Stimulated activated CD4-positive, alpha-beta T cell treated with anti-CD3 and anti-CD28 coated beads, Interleukin-4, amount 100 ng/mL, for 1 hour (primary cell): ENCODE measurements at regions not wholly inside any gene's neighbourhood (a gene's known extent, or its start where the extent isn't known, plus 50 kb on each side); places are given as distances from the start of the nearest gene placed in this dataset.
"Not testable (repeated sequence)": the region's sequence is repeated elsewhere in the genome, so short reads cannot be mapped to it uniquely, and the experiment has no call there.

Experiments used
- DNase-seq: peaks from one replicate; pipeline ENCODE4 v3.0.0-alpha.2; 2020

DNA sequence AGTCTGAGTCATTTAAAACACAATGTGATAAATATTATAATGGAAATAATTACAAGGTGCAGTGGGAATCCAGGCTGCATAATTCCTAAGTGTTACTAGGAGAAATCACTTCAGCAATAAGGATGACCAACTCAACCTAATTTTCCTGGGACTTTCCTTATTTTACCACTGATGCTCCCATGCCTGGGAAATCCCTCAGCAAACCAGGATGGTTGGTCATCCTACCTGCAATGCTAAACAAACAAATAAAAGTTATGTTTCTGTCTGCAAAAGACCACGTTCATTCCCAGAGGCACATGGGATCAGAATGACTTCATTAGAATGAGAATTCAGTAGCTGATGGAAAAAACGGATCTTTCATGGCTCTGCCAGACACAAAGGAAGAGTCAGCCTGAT is 130.8 kb upstream of the RAP1B start:
- DNase-seq: no peak

DNA sequence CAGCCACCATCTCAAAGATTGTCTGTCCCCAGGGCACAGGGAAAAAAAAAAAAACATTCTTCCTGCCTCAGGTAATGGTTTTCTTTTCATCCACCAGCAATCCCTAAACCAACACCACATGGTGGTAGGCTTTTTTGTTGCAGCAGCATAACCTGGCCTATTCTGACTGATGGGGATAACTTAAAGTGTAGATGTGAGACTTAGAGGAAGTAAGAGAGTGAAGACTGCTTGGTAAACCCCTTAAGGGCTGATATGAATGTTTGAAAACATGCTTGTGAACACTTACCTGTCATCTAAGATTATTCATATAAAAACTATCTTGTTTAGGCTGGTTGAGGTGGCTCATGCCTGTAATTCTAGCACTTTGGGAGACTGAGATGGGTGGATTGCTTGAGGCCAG is 130.2 kb upstream of the RAP1B start:
- no peak for DNase-seq

DNA sequence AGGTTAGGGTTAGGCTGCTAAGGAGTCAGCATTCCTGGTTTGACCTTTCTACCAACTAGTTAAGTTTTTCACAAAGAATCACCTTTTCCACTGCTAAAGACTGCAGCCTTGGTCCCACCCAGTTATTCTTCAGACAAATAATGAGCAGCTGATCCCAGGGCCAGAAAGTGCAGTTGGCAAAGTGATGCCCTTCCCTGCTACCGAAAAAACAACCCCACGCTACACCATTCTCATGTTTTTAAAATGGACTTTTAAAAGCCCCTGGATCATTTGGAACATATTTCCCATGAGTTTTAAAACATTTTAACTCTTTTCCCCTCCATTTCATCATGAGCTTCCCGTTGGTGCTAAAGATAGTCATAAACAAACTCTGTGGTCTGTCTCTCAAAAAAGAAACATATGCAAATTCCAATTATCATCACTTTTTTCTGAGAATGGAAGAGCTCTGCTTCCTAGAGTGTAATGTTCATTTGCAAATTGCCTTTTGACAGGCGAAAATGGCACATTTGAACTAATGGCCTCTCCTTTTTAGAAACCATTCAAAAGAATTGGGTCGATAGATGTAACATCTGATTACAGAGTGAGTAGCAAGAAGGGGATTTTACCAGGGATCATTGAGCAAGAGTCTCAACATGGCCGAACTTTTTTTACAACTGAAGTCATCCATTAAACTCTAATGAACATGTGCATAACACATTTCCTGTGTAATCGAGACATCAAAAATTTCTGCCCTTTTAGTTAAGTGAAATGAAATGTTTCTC is 129.3 kb upstream of the RAP1B start:
- DNase-seq: no peak

DNA sequence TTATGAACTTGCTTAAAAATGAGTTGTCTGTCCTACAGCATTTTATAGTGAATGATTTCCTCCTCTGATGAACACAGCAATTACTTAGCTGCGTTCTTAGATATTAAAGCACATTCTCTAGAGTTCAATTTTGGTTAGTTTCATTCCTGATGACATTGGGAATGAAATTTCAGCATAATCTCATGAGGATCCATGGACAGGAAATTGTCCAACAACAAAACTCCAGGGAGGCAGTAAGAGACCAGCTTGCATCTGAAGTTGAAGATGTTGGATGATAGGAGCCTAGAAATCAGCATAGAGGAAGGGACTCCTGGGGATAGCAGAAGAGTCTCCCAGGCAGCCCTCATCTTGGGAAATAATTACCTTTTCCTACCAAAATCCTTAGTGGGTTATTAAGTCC is 128.7 kb upstream of the RAP1B start:
- DNase-seq: no peak

DNA sequence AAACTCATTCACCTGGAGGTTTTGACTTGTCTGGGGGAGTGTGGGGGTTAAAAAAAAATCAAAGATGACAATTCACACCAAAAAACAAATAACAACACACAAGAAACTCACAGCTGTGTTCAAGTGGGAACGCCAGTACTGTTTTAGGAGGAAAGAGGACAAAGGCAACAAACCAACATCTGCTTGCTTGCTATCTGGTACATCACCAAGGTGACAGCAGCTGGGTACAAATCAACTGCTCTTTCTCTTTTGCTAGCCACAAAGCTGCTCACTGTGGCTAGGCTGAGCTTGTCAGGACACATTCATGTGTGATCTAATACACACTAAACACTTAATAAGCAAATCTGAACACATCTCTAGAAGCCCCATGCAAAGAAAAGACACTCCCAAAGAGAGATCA is 128.0 kb upstream of the RAP1B start:
- no peak for DNase-seq

DNA sequence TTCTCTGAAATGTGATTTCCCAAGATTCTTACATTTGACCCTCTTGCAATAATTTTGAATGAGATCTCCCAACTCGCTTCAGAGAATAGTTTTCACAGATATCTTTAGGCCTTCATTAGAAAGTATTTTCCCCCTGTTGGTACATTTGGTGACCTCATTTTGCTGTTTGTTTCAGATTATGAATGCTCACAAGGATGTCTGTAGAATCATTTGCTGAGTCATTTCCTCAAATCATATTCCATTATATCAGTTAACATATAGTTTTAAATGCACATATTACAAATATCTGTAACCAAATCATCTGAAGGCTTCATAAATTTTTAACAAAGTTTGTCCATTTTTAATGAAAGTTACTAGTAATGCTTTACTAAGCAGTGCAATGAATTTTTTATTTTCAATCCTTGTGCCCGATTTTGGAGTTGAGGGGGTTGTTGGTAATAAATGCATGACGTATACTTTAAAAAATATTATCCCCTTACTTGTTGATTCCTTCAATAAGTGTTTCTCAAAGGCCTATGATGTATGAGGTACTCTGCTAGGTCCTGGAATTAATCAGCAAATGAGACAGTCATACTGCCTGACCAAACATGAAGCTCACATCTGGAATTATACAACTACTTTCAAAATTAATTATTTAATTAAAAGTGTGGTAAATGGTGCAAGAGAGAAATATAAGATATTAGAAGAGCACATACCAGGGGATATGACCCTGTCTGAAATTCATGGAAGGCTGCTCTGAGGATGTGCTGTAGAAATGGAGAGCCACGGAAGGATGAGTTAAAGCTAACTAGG is 126.9 kb upstream of the RAP1B start:
- no peak for DNase-seq

DNA sequence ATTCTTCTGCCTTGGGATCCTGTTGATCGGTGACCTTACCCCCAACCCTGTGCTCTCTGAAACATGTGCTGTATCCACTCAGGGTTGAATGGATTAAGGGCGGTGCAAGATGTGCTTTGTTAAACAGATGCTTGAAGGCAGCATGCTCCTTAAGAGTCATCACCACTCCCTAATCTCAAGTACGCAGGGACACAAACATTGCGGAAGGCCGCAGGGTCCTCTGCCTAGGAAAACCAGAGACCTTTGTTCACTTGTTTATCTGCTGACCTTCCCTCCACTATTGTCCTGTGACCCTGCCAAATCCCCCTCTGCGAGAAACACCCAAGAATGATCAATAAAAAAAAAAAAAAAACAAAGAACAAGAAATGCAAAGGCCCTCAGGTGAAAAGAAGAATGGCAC is 126.1 kb upstream of the RAP1B start:
- not testable (repeated sequence) for DNase-seq

DNA sequence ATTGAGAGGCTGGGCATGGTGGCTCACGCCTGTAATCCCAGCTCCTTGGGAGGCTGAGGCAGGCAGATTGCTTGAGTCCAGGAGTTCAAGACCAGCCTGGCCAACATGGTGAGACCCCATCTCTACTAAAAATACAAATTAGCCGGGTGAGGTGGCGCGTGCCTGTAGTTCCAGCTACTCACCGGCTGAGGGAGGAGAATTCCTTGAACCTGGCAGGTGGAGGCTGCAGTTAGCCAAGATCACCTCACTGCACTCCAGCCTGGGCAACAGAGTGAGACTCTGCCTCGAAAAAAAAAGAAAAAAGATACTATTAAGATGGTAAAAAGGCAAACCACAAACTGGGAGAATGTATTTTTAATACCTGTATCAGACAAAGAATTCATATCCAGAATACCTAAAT is 124.2 kb upstream of the RAP1B start:
- DNase-seq: not testable (repeated sequence)

DNA sequence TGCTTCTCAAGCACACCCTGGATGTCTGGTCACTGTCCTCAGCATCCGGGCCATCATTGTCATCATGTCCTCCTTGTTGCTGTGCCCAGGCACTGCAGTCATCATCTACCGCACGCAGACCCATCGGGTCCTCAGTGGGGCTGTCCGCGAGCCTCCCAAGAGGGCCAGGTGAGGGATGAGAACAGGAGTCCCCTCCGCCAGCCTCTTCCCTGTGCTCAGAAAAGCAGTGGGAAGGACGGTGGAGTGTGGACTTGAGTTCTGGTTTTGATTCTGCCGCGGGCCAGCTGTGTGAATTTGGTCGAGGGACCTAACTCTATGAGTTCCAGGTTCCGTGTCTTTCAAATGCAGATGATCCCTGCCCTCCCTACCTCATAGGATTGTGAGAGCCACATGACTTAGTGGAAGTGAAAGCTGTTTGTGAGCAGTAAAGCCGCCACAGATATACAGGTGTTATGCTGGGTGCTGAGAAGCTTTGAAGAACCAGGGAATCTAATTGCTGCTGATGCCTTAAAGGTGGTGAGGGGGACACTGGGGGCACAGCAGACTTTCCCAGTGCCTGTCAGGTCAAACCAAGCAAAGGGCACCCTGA is 122.9 kb upstream of the RAP1B start:
- DNase-seq: no peak

DNA sequence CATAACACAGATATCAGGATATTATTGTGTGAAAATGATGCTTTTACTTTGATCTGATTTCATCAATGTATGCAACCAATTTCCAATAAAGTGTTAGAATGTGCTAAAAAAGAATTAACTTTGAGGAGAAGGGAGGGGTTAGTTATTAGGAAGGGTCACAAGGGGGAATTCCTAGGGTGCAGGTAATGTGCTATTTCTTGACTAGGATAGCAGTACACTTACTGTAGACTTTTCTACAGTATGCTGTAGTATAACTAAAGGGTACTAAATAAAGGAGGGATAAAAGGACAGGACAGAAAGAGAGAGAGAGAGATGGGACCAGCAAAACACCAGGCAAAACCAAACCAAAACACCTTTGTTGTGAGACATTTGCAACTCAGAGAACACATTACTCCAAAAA is 121.4 kb upstream of the RAP1B start:
- no peak for DNase-seq

DNA sequence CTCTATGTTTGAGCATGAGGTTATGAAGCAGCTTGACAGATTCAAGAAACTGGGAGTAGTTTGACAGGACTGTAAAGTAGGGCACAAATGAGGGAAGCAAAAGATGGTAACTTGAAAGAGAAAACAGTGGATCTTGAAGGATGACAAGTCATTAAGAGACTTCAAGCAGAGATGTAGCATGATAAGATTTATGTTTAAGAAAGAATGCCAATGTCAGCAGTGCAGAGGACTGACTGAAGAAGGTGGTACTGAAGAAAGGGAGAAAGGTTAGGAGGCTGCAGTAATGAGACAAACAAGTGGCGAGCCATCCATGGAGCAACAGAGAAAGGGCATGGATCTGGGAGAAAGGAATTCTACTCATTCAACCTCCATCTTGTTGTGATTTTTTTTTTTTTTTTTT is 120.2 kb upstream of the RAP1B start:
- DNase-seq: no peak

DNA sequence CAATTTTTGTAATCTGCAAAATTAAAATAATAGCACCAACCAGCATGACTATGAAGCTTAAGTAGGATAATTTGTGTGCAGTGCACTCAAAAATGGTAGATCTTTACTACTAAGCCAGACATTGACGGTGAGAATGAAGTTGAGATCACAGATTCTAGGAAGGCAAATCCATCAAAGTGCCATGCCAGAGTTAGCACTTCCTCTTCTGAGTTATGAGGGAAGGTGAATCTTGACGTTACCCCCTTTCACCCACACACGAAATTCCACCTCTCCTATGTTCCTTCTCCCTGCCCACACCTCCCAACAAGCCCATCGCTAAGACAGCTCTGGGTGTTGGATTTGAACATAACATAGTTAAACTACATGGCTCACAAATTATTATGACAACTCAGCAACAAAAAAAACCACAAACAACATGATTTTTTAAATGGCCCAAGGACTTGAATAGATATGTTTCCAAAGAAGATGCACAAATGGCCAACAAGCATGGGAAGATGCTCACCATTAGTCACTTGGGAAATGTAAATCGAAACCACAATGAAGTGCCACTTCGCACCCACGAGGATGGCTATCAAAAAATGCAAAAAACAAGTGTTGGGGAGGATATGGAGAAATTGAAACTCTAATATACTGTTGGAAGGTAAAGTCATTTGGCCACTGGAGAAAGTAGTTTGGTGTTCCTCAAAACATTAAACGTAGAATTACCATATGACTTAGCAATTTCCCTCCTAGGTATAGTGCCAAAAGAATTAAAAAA is 119.3 kb upstream of the RAP1B start:
- DNase-seq: no peak

DNA sequence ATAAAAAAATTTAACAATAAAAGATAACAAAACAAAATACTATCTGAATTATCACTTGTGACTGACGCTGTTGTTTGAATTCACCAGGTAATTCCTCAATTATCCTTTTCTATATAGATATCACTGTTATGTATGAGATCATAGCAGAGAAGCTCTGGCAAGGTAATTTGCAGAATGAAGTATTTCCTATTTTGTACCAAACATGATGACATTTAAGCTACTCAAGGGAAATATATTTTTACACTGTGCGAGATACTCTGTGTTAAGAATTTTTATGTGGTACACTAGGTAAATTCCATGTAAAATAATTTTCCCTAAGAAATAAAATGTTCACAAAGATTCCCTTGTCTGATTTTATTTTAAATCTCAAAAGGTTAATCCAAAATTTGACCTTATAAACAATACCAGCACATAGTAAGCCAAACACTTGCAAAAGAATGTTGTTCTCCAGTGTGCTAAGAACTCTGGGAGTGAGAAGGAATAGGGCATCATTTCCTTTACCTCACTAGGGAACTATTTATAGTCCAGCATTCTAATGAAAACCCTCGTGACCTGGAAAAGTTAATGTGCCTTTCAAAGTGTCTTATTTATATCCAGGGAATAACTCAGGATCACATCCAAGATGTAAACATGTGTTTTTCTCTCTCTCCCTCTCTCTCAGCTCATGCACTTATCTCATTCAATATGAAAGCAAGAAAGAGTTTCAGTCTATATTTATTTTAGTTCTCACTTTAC is 115.2 kb upstream of the RAP1B start:
- DNase-seq: no peak

DNA sequence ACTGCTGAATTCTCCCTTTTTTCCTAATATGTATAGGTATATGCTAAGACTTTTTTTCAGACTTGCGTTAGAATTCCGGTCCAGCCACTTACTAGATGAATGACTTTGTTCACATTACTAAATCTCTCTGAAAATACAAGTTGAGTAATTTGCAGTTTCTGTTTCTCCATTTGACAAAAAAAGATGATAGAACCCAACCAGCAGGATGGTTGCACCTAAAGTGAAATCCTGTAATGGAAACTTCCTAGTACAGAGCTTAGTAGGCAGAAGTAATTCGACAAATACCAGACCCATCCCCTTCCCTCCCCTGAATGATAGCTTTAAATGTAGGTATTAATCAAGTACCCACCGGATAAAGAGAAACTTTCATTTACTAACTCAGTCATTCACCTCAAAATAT is 113.6 kb upstream of the RAP1B start:
- DNase-seq: no peak

DNA sequence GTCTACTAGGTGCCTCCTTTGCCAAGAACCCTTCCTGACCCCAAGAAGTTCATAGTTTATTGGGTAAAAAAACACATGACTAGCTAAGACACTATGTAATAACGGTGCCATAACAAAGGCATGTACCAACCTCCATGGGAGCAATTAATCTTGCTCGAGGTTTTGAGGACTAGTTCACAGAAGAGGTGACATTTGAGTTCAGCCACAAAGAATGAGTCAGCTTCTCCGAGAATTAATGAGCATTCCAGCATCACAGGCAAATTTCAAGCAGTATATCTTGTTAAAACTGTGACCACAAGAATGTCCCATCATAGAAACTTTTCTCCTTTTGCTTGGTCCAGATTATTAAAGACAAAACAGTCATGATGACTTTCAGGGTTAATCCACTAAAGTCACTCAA is 113.0 kb upstream of the RAP1B start:
- DNase-seq: no peak

DNA sequence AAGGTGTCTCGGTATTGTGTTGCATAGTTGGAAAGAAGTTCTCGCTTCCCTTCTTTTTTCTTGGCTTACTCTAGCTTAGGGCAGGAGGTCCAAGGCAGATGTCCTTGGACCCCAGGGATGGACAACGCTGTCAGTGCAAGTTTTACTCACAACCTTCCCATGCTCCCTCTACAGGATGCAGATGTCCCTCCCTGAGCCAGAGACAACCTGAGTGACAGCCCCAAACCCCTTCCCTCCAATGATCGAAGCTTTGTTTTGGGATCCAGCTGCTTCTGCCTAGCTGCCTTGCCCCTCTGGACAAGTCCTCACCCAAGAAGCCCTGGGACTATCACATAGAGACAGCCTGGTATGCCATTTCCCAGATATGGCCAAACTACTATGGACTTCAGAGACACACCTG is 112.0 kb upstream of the RAP1B start:
- no peak for DNase-seq

DNA sequence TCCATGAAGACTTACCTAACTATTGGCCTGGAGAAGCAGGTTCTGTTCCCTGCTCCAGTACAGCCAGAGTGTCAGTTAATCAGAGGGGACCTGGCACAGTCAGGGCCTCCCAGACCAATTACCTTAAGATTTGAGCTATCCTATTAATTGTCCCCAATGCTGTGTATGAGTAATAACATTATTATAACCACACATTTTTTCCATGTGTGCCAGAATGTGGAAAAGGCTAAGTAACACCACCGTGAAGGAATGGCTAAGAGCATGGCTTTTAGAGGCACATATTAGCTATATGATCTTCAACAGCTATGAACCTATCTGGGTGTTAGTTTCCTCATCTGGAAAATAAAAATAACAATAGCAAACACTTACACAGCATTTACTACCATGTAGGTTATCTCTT is 111.1 kb upstream of the RAP1B start:
- no peak for DNase-seq

DNA sequence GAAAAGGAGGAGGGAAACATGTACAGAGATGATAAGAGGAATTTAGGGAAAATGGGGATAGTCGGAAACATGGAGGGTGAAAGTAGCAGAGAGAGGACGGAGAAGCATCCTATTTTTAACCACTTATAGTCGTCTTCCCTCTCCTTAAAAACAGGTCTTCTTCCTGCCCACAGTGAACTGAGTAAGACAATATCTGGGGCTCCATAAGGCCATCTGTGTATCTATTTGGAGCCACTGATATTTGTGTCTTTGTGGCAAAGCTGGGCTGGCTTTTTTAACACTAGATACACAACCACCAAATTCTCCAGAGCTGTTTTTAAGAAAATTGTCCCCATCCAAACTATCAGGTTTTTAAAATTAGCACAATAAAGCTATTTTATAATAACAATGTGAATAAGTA is 109.5 kb upstream of the RAP1B start:
- no peak for DNase-seq

DNA sequence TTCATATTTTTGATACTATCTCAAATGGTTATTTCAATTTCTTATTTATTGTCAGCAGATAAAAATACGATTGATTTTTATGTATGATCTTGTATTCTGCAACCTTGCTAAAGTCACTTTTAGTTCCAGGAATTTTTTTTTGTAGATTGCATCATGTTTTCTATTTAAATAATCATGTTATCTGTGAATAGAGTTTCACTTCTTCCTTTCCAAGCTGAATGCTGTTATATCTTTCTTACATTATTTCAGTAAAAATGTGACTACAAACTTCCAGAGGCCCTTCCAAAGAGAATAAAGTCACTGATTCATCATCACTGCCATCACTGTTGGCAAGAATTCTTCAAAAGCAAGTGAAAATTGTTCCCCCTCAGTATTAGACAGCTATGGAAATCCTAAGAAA is 104.7 kb upstream of the RAP1B start:
- no peak for DNase-seq

DNA sequence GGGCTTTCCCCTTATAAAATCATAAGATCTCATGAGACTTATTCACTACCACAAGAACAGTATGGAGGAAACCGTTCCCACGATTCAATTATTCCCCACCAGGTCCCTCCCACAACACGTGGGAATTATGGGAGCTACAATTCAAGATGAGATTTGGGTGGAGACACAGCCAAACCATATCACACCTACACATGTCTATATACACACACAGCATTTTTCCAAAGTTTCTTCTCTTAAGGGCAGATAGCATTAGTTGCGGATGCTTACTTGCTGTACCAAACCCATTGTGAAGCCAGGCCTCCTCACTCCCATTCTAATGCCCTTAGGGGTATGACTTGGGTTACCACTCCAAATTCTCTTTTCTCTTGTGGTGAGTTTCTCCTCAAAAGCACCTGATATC is 104.1 kb upstream of the RAP1B start:
- no peak for DNase-seq

DNA sequence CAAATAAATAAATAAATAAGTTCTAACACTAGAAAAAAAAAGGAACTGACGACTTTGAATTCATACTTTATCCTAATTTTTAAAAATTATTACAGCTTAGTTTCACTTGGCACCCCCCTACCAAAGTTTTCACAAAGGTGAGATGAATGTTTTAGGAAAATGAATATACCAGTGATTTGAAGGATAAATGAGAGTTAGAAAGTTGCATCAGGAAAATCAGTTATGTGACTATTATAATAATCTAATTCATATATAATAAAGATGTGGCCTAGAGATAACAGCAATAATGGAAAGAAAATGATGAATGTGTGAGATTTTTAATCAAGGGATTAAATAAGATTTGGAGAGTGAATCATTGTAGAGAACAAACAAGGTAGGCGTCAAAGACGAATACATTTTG is 103.0 kb upstream of the RAP1B start:
- DNase-seq: no peak

DNA sequence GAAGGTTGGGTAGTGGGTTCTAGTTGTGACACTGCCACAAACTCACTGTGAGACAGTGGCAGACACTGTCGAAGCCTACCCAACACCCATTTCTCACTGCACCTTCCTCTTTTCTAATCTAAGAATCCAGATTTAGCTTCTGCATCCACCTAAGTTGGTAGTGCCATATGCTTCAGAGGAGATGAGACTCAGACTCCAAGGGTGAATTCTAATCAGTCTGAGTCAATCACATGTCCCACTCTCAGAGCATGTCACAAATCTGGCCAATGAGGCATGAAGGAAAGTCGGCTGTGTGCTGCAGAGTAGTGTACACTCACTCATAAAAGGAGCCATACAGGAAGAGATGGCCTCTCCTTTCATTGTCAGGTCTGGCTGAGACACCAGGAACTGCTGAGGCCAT is 102.1 kb upstream of the RAP1B start:
- no peak for DNase-seq

DNA sequence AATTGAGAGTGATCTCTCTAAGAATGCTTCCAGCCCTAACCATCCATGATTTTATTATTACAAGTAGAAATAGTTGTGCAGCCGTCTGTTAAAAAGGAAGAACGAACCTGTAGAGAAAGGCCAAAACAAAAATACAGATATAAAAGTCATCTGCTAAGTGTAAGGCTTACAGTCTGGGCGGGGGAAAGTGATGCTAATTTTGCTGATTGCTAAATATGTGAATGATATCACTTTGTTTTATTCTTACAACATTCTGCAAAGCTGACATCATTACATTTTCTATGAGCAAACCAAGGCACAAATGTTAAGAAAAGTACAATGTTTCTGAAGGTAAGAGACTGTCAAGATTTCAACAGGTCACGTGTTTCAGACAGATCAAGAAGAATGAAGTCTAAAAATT is 101.5 kb upstream of the RAP1B start:
- no peak for DNase-seq
